ENCODE measurements at regions not wholly inside any gene's neighbourhood (a gene's known extent, or its start where the extent isn't known, plus 50 kb on each side); places are given as distances from the start of the nearest gene placed in this dataset.

DNA sequence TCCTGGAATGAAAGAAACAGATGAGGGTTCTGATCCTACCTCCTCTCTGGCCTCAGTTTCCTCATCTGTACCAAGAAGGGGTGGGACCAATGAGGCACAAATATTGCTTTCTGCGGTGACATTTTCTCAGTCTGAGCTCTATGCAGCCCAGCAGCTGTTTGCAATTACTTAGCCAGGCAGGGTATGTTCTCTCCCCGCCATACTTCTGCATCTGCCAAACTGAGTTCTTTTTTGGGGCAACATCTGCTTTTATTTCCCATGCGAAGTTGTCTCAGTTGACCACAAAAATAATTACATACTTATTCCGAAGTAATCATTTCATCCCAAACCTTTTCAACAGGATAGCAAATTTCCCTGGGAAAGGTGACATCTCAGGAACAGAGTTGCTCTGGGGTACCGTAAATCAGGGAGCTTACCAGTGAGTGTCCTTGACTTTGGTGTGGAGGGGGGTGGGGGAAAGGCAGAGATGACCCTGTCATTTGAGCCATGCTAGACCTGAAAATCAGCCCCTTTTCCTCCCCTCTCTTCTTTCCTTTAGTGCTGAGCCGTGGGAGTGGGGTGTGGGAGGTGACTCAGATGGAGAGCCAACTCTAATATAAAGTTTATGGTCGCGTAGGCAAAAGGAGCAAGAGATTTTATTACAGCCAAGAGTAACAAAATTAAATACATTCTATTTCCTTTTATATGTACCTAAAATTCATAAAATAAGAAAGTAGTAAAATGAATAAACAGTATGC is 165.7 kb upstream of the KL start:
- H3K4me3 Mint-ChIP-seq, result no peak overlapping the region
- no peak overlapping the region for H3K27ac Mint-ChIP-seq
- no peaks in the 10 kb centered on the region for H3K36me3 Mint-ChIP-seq (ENCODE audit: low read depth)
- H3K4me1 Mint-ChIP-seq, result no peaks in the 10 kb centered on the region
- H3K27me3 Mint-ChIP-seq, result peaks cover 20% of the 10 kb centered on the region
- H3K9me3 Mint-ChIP-seq, result no peaks in the 10 kb centered on the region
- ATAC-seq (replicated peaks), result no peak

DNA sequence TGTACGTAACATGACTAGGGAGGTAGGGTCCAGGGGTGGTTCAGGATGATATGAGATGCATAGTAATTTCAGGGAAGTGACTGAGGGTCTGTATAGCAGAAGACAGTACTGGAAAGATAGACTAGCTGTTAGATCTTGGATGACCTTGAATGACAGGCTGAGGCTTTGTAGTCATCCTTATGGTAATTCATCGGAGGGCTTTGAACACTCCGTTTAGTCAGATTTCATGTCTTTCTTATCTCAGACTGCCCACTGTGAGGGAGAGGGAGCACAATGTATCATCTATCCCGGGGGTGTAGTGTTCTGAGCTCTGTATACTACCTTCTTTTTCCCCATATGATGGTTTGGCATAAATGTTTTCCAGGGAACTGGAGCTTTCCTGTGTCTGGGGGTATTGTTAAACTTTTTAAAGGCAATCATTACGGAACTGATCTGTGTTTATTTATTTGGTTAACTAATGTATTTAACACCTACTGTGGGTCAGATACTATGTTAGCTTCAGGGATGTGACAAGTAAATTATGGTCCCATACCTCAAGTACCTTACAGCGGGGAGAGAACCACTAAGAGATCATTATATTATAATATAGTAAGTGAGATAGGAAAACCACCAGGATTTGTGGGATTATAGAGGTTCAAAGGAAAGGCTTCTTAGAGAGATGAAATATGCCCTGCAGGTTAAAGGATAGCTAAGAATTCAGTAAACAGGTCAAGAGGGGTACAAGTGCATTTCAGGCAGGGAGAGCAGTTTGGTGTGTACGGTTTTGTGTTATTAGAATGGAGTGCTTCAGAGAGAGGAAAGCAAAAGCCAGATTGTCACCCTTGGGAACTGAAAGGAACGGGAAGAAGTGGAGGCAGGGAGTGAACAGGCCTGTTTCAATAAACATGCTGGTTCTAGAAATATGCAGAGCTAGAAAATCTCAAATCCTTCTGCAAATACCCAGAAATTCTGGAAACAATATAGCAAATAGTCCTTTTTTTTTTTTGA is 164.8 kb upstream of the KL start:
- Mint-ChIP-seq H3K9me3 (no peaks in the 10 kb centered on the region), H3K4me3 (no peak overlapping the region), H3K27me3 (peaks cover 20% of the 10 kb centered on the region), H3K36me3 (ENCODE audit: low read depth) (no peaks in the 10 kb centered on the region), H3K27ac (no peak overlapping the region), H3K4me1 (no peaks in the 10 kb centered on the region)
- ATAC-seq (replicated peaks), result no peak

DNA sequence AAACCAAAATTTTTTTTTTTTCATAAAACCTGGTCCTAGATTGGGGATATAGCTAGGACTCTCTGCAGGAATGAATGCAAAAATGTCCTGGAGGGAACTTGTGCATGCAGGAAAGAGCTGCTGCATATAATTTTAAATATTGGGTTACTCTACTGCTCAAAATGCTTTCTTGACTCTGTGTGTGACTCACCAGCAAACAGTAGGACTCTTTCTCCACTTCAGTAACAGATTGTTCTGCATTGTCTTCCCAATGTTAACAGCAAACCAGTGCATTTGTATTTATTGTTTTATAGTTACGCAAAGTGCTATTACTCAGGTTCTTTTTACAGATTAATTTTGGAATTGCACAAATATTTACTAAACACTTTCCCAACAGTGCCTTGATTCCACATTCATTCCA is 163.7 kb upstream of the KL start:
- Mint-ChIP-seq H3K36me3 (ENCODE audit: low read depth) (no peaks in the 10 kb centered on the region), H3K4me1 (no peaks in the 10 kb centered on the region), H3K9me3 (no peaks in the 10 kb centered on the region), H3K27ac (no peak overlapping the region), H3K27me3 (peaks cover 17% of the 10 kb centered on the region), H3K4me3 (no peak overlapping the region)
- no peak for ATAC-seq (replicated peaks)

DNA sequence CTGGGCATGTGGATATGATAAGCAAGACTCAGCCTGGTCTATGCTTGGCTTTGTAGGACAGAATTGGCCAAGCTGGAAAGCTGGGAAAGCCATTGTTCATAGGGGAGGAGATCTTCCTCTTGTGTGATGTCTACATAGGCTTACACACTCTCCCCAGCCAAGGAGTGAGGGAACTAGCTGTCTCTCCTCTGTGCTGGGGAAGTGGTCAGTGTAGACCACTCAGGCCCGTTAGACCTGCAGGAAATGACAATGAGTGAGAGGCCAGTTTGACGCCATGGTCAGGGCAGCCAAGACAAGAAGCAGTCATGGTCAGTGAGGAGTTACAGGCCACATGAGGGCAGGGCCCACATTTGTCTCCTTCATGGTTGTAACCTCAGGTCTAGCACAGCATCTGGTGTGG is 159.1 kb upstream of the KL start:
- Mint-ChIP-seq H3K36me3 (ENCODE audit: low read depth) (no peaks in the 10 kb centered on the region), H3K4me3 (no peak overlapping the region), H3K4me1 (no peaks in the 10 kb centered on the region), H3K9me3 (no peaks in the 10 kb centered on the region), H3K27me3 (peaks cover 5% of the 10 kb centered on the region), H3K27ac (no peak overlapping the region)
- no peak for ATAC-seq (replicated peaks)

DNA sequence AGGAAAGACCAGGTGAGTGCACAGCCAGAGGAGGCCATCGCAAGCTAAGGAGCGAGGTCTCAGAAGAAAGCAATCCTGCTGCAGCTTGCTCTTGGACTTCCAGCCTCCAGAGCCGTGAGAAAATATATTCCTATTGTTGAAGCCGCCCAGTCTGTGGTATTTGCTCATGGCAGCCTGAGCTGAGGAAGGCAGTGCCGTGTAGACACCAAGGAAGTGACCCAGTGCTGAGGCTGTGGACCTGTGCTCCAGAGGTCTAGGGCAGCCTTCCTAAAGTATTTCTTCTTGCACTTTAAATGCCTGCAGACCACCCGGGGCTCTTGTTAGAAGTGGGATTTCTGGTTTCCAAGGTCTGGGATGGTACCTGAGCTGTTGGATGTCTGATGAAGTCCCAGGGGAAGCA is 158.5 kb upstream of the KL start:
- no peaks in the 10 kb centered on the region for H3K9me3 Mint-ChIP-seq
- ATAC-seq (replicated peaks), result no peak
- no peak overlapping the region for H3K27ac Mint-ChIP-seq
- peaks cover 5% of the 10 kb centered on the region for H3K27me3 Mint-ChIP-seq
- H3K36me3 Mint-ChIP-seq (ENCODE audit: low read depth), result no peaks in the 10 kb centered on the region
- H3K4me3 Mint-ChIP-seq, result no peak overlapping the region
- no peaks in the 10 kb centered on the region for H3K4me1 Mint-ChIP-seq

DNA sequence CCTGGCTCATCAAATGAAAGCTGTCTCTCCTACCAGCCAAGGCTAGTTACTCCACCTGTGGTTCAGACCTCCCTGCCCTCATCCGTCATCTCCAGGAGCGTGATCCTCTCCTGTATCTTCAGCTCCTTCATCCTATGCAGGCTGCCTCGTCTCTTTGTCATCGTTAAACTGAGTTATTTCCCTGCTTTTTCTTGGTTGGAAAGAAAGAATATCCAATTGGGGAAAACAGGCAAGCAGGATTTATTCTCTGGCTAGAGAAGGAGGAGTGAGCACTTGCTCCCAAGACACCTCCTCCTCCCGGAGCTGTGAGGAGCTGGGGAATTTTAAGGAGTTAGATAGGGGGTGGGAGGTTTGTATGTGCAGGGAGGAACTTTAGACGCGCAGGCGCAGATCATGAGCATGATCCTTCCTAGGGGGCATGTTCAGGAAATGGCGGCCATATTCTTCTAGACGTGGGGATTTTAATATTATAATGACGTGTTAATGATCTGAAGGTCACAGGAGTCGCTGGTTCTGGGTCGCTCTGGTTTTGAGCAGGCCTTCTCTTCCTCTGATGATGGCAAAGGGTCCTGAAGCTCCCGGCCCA is 156.4 kb upstream of the KL start:
- Mint-ChIP-seq H3K4me3 (no peak overlapping the region), H3K27ac (no peak overlapping the region), H3K27me3 (no peaks in the 10 kb centered on the region), H3K9me3 (no peaks in the 10 kb centered on the region), H3K36me3 (ENCODE audit: low read depth) (no peaks in the 10 kb centered on the region), H3K4me1 (no peaks in the 10 kb centered on the region)
- no peak for ATAC-seq (replicated peaks)

DNA sequence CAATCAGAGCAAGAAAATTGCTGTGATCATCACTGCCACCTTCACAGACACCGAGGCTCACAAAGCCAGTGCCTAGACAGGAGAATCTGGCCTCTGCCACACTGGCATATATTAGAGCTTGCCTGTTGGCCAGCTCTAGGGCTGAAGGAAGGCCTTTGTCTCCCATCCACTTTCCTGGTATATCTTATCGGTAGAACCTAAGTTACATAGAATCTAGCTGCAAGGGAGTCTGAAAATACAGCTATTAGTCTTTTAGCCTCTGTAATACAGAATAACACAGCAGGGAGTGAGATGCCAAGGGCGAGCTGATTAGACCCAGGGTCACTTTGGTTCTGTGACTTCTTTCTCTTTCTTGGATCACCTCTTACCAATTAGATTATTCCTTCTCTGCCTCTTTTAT is 154.9 kb upstream of the KL start:
- no peak overlapping the region for H3K4me3 Mint-ChIP-seq
- no peaks in the 10 kb centered on the region for H3K9me3 Mint-ChIP-seq
- H3K27ac Mint-ChIP-seq, result no peak overlapping the region
- H3K36me3 Mint-ChIP-seq (ENCODE audit: low read depth), result no peaks in the 10 kb centered on the region
- H3K27me3 Mint-ChIP-seq, result no peaks in the 10 kb centered on the region
- H3K4me1 Mint-ChIP-seq, result no peaks in the 10 kb centered on the region
- ATAC-seq (replicated peaks), result no peak

DNA sequence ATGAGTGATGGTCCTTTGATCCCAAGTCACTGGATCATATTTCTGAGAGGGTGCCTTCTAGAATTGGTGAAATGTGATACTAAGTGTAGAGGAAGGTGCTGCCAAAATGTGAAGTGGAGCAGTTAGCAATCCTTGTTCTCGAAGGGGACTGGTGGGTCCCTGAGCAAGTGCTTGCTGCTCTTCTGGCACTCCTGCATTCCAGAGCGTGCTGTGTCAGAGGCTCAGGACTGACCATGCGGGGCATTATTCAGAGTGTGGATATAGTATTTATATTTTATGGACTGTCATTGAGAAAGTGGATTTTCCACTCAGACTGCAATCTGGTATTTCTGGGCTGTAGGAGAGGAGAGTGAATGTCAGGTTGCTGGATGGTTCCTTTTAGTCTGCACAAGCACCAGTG is 152.6 kb upstream of the KL start:
- no peak overlapping the region for H3K27ac Mint-ChIP-seq
- no peaks in the 10 kb centered on the region for H3K36me3 Mint-ChIP-seq (ENCODE audit: low read depth)
- no peak overlapping the region for H3K4me3 Mint-ChIP-seq
- no peaks in the 10 kb centered on the region for H3K27me3 Mint-ChIP-seq
- H3K9me3 Mint-ChIP-seq, result peaks cover 6% of the 10 kb centered on the region
- no peak for ATAC-seq (replicated peaks)
- H3K4me1 Mint-ChIP-seq, result no peaks in the 10 kb centered on the region

DNA sequence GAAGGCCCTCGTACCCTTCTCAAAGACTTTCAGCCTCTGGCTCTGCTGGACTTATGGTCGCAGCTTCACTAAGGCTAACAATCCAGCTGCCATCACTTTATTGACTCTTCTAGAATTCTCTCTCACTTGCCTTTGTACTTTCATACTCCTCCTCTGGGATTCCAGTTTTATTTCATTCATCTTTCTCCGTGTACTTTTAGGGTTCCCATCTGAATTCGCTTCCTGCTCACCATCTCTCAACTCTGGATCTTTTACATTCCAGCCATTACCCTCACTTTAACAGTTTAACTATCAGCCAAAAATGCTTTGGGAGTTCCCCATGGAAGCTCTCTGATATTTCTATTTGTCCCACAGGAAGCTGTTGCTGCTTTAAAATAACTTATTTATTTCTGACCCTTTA is 149.3 kb upstream of the KL start:
- no peak for ATAC-seq (replicated peaks)
- H3K27ac Mint-ChIP-seq, result no peak overlapping the region

DNA sequence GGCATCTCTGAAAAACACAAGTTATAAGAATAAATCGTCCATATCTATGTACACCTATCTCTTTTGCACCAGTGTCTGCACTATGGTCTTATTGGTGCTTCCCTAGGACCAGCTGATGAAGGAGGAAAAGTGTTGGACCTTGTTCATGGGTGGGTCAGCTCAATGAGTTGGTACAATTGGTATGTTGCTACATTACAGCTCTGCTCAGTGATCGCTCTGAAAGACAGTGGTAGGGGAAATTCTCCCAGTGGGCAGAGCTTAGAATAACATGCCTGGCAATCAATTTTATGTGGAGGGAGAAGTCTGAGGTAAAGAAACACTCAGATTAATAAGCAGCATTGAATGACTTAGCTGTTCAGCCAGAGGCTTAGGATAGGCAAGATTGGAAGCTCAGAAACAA is 138.7 kb upstream of the KL start:
- H3K27ac Mint-ChIP-seq, result no peak overlapping the region
- no peak overlapping the region for H3K4me3 Mint-ChIP-seq
- H3K9me3 Mint-ChIP-seq, result no peaks in the 10 kb centered on the region
- no peak for ATAC-seq (replicated peaks)
- H3K36me3 Mint-ChIP-seq (ENCODE audit: low read depth), result no peaks in the 10 kb centered on the region
- H3K4me1 Mint-ChIP-seq, result no peaks in the 10 kb centered on the region
- no peaks in the 10 kb centered on the region for H3K27me3 Mint-ChIP-seq

More for the DNA sequence above, 149.3 kb upstream of the KL start:
- Mint-ChIP-seq H3K9me3 (peaks cover 10% of the 10 kb centered on the region), H3K36me3 (ENCODE audit: low read depth) (no peaks in the 10 kb centered on the region), H3K4me1 (no peaks in the 10 kb centered on the region), H3K4me3 (no peak overlapping the region), H3K27me3 (peaks cover 8% of the 10 kb centered on the region)

DNA sequence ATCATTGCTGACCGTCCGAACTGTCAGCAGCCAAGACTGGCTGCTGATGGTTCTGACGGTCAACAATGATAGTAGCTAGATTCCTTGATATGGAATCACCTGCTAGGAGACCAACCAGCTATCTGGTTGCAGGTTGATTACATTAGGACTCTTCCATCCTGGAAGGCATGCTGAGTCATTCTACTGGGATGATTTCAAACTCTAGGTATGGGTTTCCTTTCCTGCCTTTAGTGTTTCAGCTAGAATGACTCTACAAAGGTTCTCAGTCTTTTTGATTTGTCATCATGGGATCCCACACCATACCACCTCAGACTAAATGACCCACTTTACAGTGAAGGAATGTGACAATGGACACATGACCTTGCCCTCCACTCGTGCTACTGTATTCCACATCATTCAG is 138.1 kb upstream of the KL start:
- no peaks in the 10 kb centered on the region for H3K9me3 Mint-ChIP-seq
- peak; percentile 60 for ATAC-seq (replicated peaks)
- no peaks in the 10 kb centered on the region for H3K4me1 Mint-ChIP-seq
- H3K27ac Mint-ChIP-seq, result no peak overlapping the region
- H3K4me3 Mint-ChIP-seq, result no peak overlapping the region
- H3K27me3 Mint-ChIP-seq, result no peaks in the 10 kb centered on the region
- no peaks in the 10 kb centered on the region for H3K36me3 Mint-ChIP-seq (ENCODE audit: low read depth)

DNA sequence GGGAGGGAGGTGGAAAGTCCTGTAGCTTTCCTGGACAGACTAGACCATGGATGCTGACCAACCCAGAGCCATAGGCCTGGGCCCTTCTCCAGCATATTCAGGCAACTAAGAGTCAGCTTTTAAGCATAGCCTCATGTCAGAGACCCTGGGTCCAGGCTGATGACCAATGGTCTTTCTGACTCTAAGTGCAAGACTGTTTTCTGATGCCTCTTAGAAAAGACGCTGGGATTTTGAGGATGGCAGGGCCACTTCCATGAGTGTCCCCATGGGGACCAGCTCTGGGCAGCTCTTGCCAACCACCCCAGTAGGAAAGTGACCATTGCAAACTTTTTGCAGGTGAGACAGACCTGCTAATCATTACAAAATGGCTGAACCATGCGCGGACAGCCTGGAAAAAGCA is 135.6 kb upstream of the KL start:
- Mint-ChIP-seq H3K36me3 (ENCODE audit: low read depth) (no peaks in the 10 kb centered on the region), H3K27me3 (peaks cover 4% of the 10 kb centered on the region), H3K4me1 (no peaks in the 10 kb centered on the region), H3K4me3 (no peak overlapping the region), H3K9me3 (peaks cover 4% of the 10 kb centered on the region), H3K27ac (no peak overlapping the region)
- ATAC-seq (replicated peaks), result no peak

DNA sequence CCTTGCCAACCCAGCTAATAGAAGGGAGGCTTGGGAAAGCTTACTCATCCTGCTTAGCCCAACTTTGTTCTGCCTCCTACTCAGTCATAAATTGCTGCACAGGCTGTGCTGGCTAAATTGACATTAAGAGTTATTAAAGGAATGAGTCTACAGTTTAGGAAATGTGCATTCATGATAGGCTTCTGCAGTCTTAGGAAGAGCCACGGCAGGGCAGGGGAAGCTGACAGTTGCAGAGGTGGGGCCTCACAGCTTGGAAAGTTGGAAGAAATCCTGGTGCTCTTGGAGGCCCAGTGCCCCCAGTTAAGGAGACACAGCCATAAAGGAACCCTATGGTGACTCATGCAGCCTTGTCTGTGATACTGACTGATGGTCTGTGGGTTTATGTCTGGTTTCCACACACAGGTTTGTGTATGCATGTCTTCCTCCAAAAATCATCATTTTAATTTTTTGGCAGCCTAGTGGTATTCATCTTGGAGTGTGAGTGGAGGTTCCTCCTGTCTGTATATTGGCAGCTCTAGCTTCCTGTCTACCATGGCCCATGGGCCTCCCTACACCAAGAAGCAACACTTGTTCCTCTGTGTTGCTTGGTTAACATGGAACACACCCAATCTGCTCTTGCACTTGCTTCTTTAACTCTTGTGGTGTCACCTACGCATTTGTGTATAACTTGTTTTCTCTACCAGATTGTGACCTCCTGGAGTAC is 135.0 kb upstream of the KL start:
- H3K4me1 Mint-ChIP-seq, result no peaks in the 10 kb centered on the region
- no peaks in the 10 kb centered on the region for H3K36me3 Mint-ChIP-seq (ENCODE audit: low read depth)
- peaks cover 4% of the 10 kb centered on the region for H3K9me3 Mint-ChIP-seq
- no peak overlapping the region for H3K4me3 Mint-ChIP-seq
- H3K27ac Mint-ChIP-seq, result no peak overlapping the region
- ATAC-seq (replicated peaks), result peak; percentile 46
- H3K27me3 Mint-ChIP-seq, result peaks cover 4% of the 10 kb centered on the region

DNA sequence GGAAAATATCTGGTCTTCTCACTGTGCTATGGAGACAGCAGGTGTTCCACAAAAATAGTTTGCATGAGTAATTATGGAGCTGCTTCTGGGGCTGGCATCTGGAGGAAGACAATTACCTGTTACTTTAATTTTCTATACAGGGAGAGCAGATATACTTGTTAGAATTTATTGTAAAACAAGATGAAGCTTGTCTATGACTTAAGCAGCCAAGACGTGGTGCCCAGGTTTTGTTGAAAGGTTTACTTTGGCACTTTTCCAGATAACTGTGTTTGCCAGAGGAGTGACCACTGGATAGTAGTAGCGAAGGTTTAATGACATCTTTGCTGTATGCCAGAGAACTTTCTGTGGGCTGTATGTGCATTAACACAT is 134.5 kb upstream of the KL start:
- Mint-ChIP-seq H3K4me3 (no peak overlapping the region), H3K4me1 (no peaks in the 10 kb centered on the region), H3K27me3 (peaks cover 4% of the 10 kb centered on the region)

More for the DNA sequence above, 134.5 kb upstream of the KL start:
- H3K36me3 Mint-ChIP-seq (ENCODE audit: low read depth), result no peaks in the 10 kb centered on the region
- peaks cover 4% of the 10 kb centered on the region for H3K9me3 Mint-ChIP-seq
- ATAC-seq (replicated peaks), result no peak
- no peak overlapping the region for H3K27ac Mint-ChIP-seq

Measured in activated T-helper 17 cell treated with anti-CD3 and anti-CD28 coated beads, Interleukin-2, amount 50 U/mL, for 72 hours (primary cell).